ENCODE measurements at regions not wholly inside any gene's neighbourhood (a gene's known extent, or its start where the extent isn't known, plus 50 kb on each side); places are given as distances from the start of the nearest gene placed in this dataset.

DNA sequence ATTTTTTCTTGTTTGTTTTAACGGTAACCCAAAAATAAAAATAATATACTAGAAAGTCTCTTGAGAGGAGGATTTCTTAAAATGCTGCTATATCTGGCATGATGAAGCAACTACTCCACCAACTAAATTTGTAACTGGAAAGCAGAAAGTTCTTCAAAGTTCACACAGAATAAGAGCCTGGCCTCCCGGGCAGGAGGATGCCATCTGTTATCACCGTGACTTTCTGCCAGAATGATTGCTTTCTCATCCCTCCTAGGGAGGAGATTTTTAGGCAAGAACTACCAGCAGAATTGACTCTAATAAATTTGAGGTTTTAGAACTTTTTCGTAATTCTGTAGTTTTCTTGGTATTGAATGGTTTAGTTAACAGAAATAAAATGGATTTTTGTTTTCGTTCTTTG, 464.6 kb upstream of the ACTBL2 start:
- TF ChIP-seq, protein P1, sequence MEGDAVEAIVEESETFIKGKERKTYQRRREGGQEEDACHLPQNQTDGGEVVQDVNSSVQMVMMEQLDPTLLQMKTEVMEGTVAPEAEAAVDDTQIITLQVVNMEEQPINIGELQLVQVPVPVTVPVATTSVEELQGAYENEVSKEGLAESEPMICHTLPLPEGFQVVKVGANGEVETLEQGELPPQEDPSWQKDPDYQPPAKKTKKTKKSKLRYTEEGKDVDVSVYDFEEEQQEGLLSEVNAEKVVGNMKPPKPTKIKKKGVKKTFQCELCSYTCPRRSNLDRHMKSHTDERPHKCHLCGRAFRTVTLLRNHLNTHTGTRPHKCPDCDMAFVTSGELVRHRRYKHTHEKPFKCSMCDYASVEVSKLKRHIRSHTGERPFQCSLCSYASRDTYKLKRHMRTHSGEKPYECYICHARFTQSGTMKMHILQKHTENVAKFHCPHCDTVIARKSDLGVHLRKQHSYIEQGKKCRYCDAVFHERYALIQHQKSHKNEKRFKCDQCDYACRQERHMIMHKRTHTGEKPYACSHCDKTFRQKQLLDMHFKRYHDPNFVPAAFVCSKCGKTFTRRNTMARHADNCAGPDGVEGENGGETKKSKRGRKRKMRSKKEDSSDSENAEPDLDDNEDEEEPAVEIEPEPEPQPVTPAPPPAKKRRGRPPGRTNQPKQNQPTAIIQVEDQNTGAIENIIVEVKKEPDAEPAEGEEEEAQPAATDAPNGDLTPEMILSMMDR (IDR thresholded peaks at IDR 0.05) = no peak
- TF ChIP-seq POLR2A (IDR thresholded peaks at IDR 0.05) = no peak
